ENCODE measurements at regions not wholly inside any gene's neighbourhood (a gene's known extent, or its start where the extent isn't known, plus 50 kb on each side); places are given as distances from the start of the nearest gene placed in this dataset.

GRCh38 chr4:10750714-10751113, 66.1 kb upstream of the CLNK start:
- no peak for TF ChIP-seq CTCF (IDR thresholded peaks at IDR 0.05)
- no peak for TF ChIP-seq POLR2A (IDR thresholded peaks at IDR 0.05)
